PC-9 (cell line): ENCODE measurements at regions not wholly inside any gene's neighbourhood (a gene's known extent, or its start where the extent isn't known, plus 50 kb on each side); places are given as distances from the start of the nearest gene placed in this dataset.

Experiments used
- CTCF ChIP-seq: fragments of 200-600 bp; sonication (generic); conservative IDR thresholded peaks from 2 replicates; pipeline ENCODE4 v1.6.1; 2017; ENCODE audit warnings: mixed run types, antibody characterized with exemption, mild to moderate bottlenecking, moderate library complexity
- EZH2 ChIP-seq: fragments of 200-600 bp; sonication (generic); IDR thresholded peaks from 2 replicates; pipeline ENCODE4 v1.8.0; 2017; ENCODE audit warnings: antibody characterized with exemption, low read depth

DNA sequence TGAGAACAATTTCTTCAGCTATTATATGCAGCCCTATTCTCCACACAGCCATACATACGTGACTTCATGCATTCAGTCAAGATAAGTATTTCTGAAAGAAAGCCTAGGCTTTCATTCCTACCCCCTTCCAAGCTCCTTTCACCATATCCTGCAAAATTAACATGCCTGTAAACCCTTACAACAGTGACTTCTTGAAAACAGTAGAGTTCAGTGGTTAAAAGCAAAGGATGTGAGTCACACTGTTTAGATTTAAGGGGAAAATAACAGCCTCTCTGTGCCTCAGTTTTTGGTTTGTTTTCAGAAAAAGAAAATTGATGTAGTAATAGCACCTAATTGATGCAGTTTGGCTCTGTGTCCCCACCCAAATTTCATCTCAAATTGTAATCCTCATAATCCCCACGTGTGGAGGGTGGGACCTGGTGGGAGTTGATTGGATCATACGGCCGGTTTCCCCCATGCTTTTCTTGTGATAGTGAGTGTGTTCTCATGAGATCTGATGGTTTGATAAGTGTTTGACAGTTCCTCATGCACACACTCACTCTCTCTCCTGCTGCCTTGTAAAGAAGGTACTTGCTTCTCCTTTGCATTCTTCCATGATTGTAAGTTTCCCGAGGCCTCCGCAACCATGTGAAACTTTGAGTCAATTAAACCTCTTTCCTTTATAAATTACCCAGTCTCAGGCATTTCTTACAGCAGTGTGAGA is 264.8 kb downstream of the CETN3 start:
- TF ChIP-seq EZH2, result no peak
- TF ChIP-seq CTCF, result no peak
